Liver (tissue), 8 donors: ENCODE measurements at regions not wholly inside any gene's neighbourhood (a gene's known extent, or its start where the extent isn't known, plus 50 kb on each side); places are given as distances from the start of the nearest gene placed in this dataset.

Experiments
- DNase-seq: peaks from one replicate; pipeline ENCODE4 v3.0.0-alpha.2; 2017; ENCODE audit warnings: low spot score
- H3K27ac ChIP-seq, 2 donors: one replicate each; pipeline ENCODE4 v1.7.0; 2013; ENCODE audit warnings: inconsistent platforms in 2 of 2, low read length in 2 of 2, control low read depth in 1 of 2, low read depth in 1 of 2, mild to moderate bottlenecking in 1 of 2
- H3K27me3 ChIP-seq, 4 donors: one replicate each; pipeline versions ENCODE4 v1.6.1 to v1.7.0; 2013; ENCODE audit warnings: low read length in 3 of 4, inconsistent platforms in 1 of 4, mild to moderate bottlenecking in 1 of 4, moderate library complexity in 1 of 4; ENCODE audit not compliant: control insufficient read depth in 4 of 4, insufficient read depth in 4 of 4
- H3K36me3 ChIP-seq, 4 donors: one replicate each; pipeline versions ENCODE4 v1.6.1 to v1.7.0; 2013; ENCODE audit warnings: low read length in 3 of 4, mild to moderate bottlenecking in 3 of 4, low read depth in 1 of 4, moderate library complexity in 1 of 4; ENCODE audit not compliant: control insufficient read depth in 4 of 4, insufficient read depth in 3 of 4
- H3K4me1 ChIP-seq, 4 donors: one replicate each; pipeline versions ENCODE4 v1.6.1 to v1.7.0; 2013; ENCODE audit warnings: low read length in 3 of 4, mild to moderate bottlenecking in 3 of 4, moderate library complexity in 1 of 4; ENCODE audit not compliant: control insufficient read depth in 4 of 4, insufficient read depth in 4 of 4
- H3K4me3 ChIP-seq, 3 donors: one replicate each; pipeline versions ENCODE4 v1.6.1 to v1.7.0; 2013; ENCODE audit warnings: low read length in 3 of 3, control low read depth in 1 of 3, low read depth in 1 of 3, mild to moderate bottlenecking in 1 of 3
- H3K9ac ChIP-seq, 2 donors: one replicate each; pipeline ENCODE4 v1.7.0; 2013; ENCODE audit warnings: low read length in 2 of 2, mild to moderate bottlenecking in 2 of 2, moderate library complexity in 2 of 2, control low read depth in 1 of 2, low read depth in 1 of 2
- H3K9me3 ChIP-seq, 4 donors: one replicate each; pipeline versions ENCODE4 v1.6.1 to v1.7.0; 2013; ENCODE audit warnings: low read length in 3 of 4; ENCODE audit not compliant: control insufficient read depth in 4 of 4
- CTCF ChIP-seq: fragments of 150-350 bp; IDR thresholded peaks from 2 replicates; pipeline ENCODE4 v1.5.1; 2017; ENCODE audit warnings: improper control_type of control experiment, low read depth, low read length; ENCODE audit not compliant: missing input control
- EGR1 ChIP-seq, 2 donors: IDR thresholded peaks; 2 replicates each; pipeline ENCODE4 v1.6.1; 2016 to 2018; ENCODE audit warnings: antibody characterized with exemption in 2 of 2, low read depth in 2 of 2
- FOXA1 ChIP-seq: IDR thresholded peaks from 2 replicates; pipeline ENCODE4 v1.6.1; 2016; ENCODE audit warnings: antibody characterized with exemption
- FOXA2 ChIP-seq: IDR thresholded peaks from 2 replicates; pipeline ENCODE4 v1.6.1; 2016; ENCODE audit warnings: antibody characterized with exemption
- GABPA ChIP-seq, 2 donors: IDR thresholded peaks in 1 of 2; conservative IDR thresholded peaks in 1 of 2; 2 replicates each; pipeline ENCODE4 v1.6.1; 2016; ENCODE audit warnings: antibody characterized with exemption in 2 of 2, mild to moderate bottlenecking in 1 of 2, moderate library complexity in 1 of 2
- HNF4A ChIP-seq, 2 donors: conservative IDR thresholded peaks; 2 replicates each; pipeline ENCODE4 v1.6.1; 2016; ENCODE audit warnings: antibody characterized with exemption in 2 of 2, mild to moderate bottlenecking in 2 of 2
- HNF4G ChIP-seq: IDR thresholded peaks from 2 replicates; pipeline ENCODE4 v1.6.1; 2016; ENCODE audit warnings: antibody characterized with exemption
- JUND ChIP-seq, 2 donors: IDR thresholded peaks; 2 replicates each; pipeline ENCODE4 v1.6.1; 2016; ENCODE audit warnings: antibody characterized with exemption in 2 of 2
- NR2F2 ChIP-seq: IDR thresholded peaks from 2 replicates; pipeline ENCODE4 v1.6.1; 2016; ENCODE audit warnings: antibody characterized with exemption
- RXRA ChIP-seq, 2 donors: IDR thresholded peaks; 2 replicates each; pipeline ENCODE4 v1.6.1; 2017 to 2018; ENCODE audit warnings: antibody characterized with exemption in 2 of 2, mild to moderate bottlenecking in 1 of 2
- SP1 ChIP-seq: IDR thresholded peaks from 2 replicates; pipeline ENCODE4 v1.6.1; 2018; ENCODE audit warnings: antibody characterized with exemption, mild to moderate bottlenecking
- TAF1 ChIP-seq: conservative IDR thresholded peaks from 2 replicates; pipeline ENCODE4 v1.6.1; 2016; ENCODE audit warnings: antibody characterized with exemption, mild to moderate bottlenecking
- YY1 ChIP-seq: IDR thresholded peaks from 2 replicates; pipeline ENCODE4 v1.6.1; 2016; ENCODE audit warnings: antibody characterized with exemption, mild to moderate bottlenecking
- WGBS: extraction: QIAGEN DNeasy Blood & Tissue Kit; methylation state at CpG from one replicate; pipeline ENCODE4 v1.1.7; 2013; 5-methylcytosine and 5-hydroxymethylcytosine counted together
- TF ChIP-seq, protein P1 (sequence below): IDR thresholded peaks from 2 replicates; pipeline ENCODE4 v1.6.1; 2016; ENCODE audit warnings: antibody characterized with exemption
- TF ChIP-seq, protein P2 (sequence below): IDR thresholded peaks from 2 replicates; pipeline ENCODE4 v1.6.1; 2016; ENCODE audit warnings: antibody characterized with exemption
- TF ChIP-seq, protein P3 (sequence below): IDR thresholded peaks from 2 replicates; pipeline ENCODE4 v1.6.1; 2016; ENCODE audit warnings: antibody characterized with exemption, mild to moderate bottlenecking
- donor health status: healthy.
- donor health status: healthy.
- donor health status: healthy.
- donor health status: healthy.
- donor health status: healthy.

DNA sequence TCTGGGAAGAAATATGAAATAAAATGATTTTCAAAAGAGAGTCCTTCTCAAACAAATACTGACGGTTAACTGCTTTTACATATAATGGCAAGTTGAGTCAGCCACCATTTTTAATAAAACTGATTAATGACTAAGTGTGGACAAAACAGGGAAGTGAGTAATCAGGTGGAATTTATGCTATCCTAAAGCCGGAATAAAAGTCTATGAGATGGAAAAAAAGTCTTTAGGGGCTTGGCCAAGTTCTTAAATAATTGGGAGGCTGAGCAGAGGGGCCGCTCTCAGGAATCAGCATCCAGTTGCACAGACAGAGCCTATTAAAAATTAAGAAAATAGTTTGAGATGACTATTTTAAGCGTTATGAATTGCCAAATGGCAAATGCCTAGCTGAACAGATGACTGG is 58.6 kb upstream of the AFF3 start:
- TF ChIP-seq EGR1 (IDR thresholded peaks at IDR 0.05; ENCODE audit: low read depth in 2 of 2) = no peak

DNA sequence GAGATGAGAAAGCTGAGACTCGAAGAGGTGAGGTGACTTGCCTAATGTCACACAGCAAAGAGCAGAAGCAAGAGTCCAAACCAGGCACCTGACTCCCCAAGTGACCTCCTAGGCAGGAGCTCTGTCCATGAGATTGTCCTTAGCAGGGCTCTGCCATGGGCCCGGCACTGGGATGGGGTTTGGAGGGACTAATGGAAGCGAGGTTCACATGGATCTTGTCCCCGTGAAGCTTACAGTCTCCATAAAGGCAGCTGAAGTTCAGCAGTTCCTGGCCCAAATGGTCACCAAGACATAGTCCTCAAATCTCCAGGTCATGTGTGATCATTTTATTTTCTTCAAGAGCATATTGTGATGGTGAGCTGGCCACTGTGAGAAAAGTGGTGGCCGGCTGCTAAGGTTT is 57.0 kb upstream of the AFF3 start:
- Histone ChIP-seq H3K9ac (no peak overlapping the region), H3K4me3 (no peak overlapping the region), H3K27ac (no peak overlapping the region), H3K4me1 (peaks cover 0 to 10% (median 7%) of the 10 kb centered on the region in 4 donors), H3K36me3 (no peaks in the 10 kb centered on the region), H3K27me3 (no peaks in the 10 kb centered on the region), H3K9me3 (no peaks in the 10 kb centered on the region)
- no peak for DNase-seq
- TF ChIP-seq HNF4A (conservative IDR thresholded peaks at IDR 0.05) (no peak), EGR1 (IDR thresholded peaks at IDR 0.05; ENCODE audit: low read depth in 2 of 2) (no peak), FOXA1 (no peak), CTCF (no peak), TAF1 (no peak), SP1 (no peak), FOXA2 (no peak), YY1 (no peak), NR2F2 (no peak), RXRA (IDR thresholded peaks at IDR 0.05) (no peak), JUND (IDR thresholded peaks at IDR 0.05) (no peak), HNF4G (no peak), GABPA (IDR thresholded peaks at IDR 0.05 in 1 of 2, conservative IDR thresholded peaks at IDR 0.05 in 1 of 2) (no peak)
- TF ChIP-seq, protein P1, sequence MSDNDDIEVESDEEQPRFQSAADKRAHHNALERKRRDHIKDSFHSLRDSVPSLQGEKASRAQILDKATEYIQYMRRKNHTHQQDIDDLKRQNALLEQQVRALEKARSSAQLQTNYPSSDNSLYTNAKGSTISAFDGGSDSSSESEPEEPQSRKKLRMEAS = no peak
- TF ChIP-seq, protein P2, sequence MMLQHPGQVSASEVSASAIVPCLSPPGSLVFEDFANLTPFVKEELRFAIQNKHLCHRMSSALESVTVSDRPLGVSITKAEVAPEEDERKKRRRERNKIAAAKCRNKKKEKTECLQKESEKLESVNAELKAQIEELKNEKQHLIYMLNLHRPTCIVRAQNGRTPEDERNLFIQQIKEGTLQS = no peak
- TF ChIP-seq, protein P3, sequence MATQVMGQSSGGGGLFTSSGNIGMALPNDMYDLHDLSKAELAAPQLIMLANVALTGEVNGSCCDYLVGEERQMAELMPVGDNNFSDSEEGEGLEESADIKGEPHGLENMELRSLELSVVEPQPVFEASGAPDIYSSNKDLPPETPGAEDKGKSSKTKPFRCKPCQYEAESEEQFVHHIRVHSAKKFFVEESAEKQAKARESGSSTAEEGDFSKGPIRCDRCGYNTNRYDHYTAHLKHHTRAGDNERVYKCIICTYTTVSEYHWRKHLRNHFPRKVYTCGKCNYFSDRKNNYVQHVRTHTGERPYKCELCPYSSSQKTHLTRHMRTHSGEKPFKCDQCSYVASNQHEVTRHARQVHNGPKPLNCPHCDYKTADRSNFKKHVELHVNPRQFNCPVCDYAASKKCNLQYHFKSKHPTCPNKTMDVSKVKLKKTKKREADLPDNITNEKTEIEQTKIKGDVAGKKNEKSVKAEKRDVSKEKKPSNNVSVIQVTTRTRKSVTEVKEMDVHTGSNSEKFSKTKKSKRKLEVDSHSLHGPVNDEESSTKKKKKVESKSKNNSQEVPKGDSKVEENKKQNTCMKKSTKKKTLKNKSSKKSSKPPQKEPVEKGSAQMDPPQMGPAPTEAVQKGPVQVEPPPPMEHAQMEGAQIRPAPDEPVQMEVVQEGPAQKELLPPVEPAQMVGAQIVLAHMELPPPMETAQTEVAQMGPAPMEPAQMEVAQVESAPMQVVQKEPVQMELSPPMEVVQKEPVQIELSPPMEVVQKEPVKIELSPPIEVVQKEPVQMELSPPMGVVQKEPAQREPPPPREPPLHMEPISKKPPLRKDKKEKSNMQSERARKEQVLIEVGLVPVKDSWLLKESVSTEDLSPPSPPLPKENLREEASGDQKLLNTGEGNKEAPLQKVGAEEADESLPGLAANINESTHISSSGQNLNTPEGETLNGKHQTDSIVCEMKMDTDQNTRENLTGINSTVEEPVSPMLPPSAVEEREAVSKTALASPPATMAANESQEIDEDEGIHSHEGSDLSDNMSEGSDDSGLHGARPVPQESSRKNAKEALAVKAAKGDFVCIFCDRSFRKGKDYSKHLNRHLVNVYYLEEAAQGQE = no peak
- WGBS = 96% methylated on average over 5 of the region's 5 CpGs

More for the DNA sequence above, 58.6 kb upstream of the AFF3 start:
- no peak overlapping the region for H3K4me3 ChIP-seq
- 93% methylated on average over 4 of the region's 4 CpGs for WGBS
- no peaks in the 10 kb centered on the region for H3K9me3 ChIP-seq
- peaks cover 0 to 10% (median 7%) of the 10 kb centered on the region in 4 donors for H3K4me1 ChIP-seq
- H3K27me3 ChIP-seq = no peaks in the 10 kb centered on the region
- H3K9ac ChIP-seq = no peak overlapping the region
- DNase-seq = no peak
- H3K27ac ChIP-seq = no peak overlapping the region
- H3K36me3 ChIP-seq = no peaks in the 10 kb centered on the region
